ENCODE measurements at regions not wholly inside any gene's neighbourhood (a gene's known extent, or its start where the extent isn't known, plus 50 kb on each side); places are given as distances from the start of the nearest gene placed in this dataset.

- H3K56ac ChIP-seq (ENCODE audit: extremely low read depth, insufficient read depth, low read length): no peak overlapping the region
- H3K79me1 ChIP-seq (ENCODE audit: low read depth in 1 of 2, low read length in 2 of 2): no peaks in the 10 kb centered on the region
- H2AK5ac ChIP-seq (ENCODE audit: low read depth, low read length): no peak overlapping the region
- no peak overlapping the region for H3K4me3 ChIP-seq (ENCODE audit: insufficient read depth, low read depth, low read length)
- no TSS peak for BruUV-seq (replicated peaks)
- no peak overlapping the region for H3K18ac ChIP-seq (ENCODE audit: low read depth, low read length)
- no peak overlapping the region for H3K4ac ChIP-seq (ENCODE audit: low read depth, low read length)
- WGBS, 2 experiments (ENCODE audit: extremely low coverage in 2 of 2, insufficient read length in 1 of 2): 0% methylated on average over 3 of the region's 8 CpGs; no CpG with 5 or more reads in 1 of the 2 experiments
- TF ChIP-seq CHD1 (IDR thresholded peaks at IDR 0.05; ENCODE audit: low read depth, low read length) (no peak), POLR2A (IDR thresholded peaks at IDR 0.05; ENCODE audit: low read depth, low read length) (no peak)
- no peak overlapping the region for H2BK20ac ChIP-seq (ENCODE audit: low read depth, low read length)
- intact Hi-C loops (cut with micrococcal nuclease) (no loop called here), in situ Hi-C loops (cut with MboI; ENCODE audit: low sequenced_read_pairs) (no loop called here), dilution Hi-C loops (cut with HindIII; ENCODE audit: low sequenced_read_pairs, unreplicated experiment) (no loop called here)
- H2AFZ ChIP-seq (replicated peaks; ENCODE audit: low read length, poor library complexity): no peak overlapping the region
- H3K9ac ChIP-seq (ENCODE audit: low read depth, low read length): no peak overlapping the region
- DNase-seq: no peak
- no peak overlapping the region for H2BK120ac ChIP-seq (ENCODE audit: low read depth, low read length)
- H2BK15ac ChIP-seq (ENCODE audit: low read depth, low read length): no peak overlapping the region
- H3K4me1 ChIP-seq (ENCODE audit: control insufficient read depth, insufficient read depth, low read length): no peaks in the 10 kb centered on the region
- peaks cover 28% of the 10 kb centered on the region for H3K9me3 ChIP-seq (ENCODE audit: control insufficient read depth, insufficient read depth, low read length)
- H3K36me3 ChIP-seq (ENCODE audit: control insufficient read depth, insufficient read depth, low read length): no peaks in the 10 kb centered on the region
- H3K14ac ChIP-seq (replicated peaks; ENCODE audit: low read depth, low read length): no peak overlapping the region
- H4K8ac ChIP-seq (ENCODE audit: low read depth in 2 of 2, low read length in 2 of 2): no peak overlapping the region
- no peak overlapping the region for H2BK5ac ChIP-seq (ENCODE audit: low read depth, low read length, poor library complexity, severe bottlenecking)
- H3K27ac ChIP-seq (ENCODE audit: insufficient read depth, low read length): no peak overlapping the region
- CTCF ChIA-PET: no interaction called here
- no peak for ATAC-seq (ENCODE audit: low read depth)
- no peak overlapping the region for H3K23ac ChIP-seq (ENCODE audit: low read depth, low read length)
- POLR2A ChIA-PET (ENCODE audit: unreplicated experiment): no interaction called here
- no peaks in the 10 kb centered on the region for H4K20me1 ChIP-seq (ENCODE audit: insufficient read depth, low read length)
- no peaks in the 10 kb centered on the region for H3K9me1 ChIP-seq (ENCODE audit: insufficient read depth, low read length)
- no peak overlapping the region for H2AK9ac ChIP-seq (replicated peaks; ENCODE audit: low read depth, low read length, poor library complexity)
- no peaks in the 10 kb centered on the region for H3K27me3 ChIP-seq (ENCODE audit: control insufficient read depth, insufficient read depth, low read length)
- no peak overlapping the region for H4K5ac ChIP-seq (ENCODE audit: low read depth, low read length)
- no peak overlapping the region for H4K91ac ChIP-seq (ENCODE audit: insufficient read depth, low read depth, low read length)
- H3K4me2 ChIP-seq (ENCODE audit: low read depth, low read length): no peak overlapping the region
Observed at GRCh38 chrX:1106478-1107210, 105.8 kb downstream of the CRLF2 start.
